ENCODE measurements at regions not wholly inside any gene's neighbourhood (a gene's known extent, or its start where the extent isn't known, plus 50 kb on each side); places are given as distances from the start of the nearest gene placed in this dataset.

GRCh38 chr7:97630116-97630515 lies 101.8 kb upstream of the TAC1 start:
- no peak for TF ChIP-seq CTCF (IDR thresholded peaks at IDR 0.05; ENCODE audit: low read length)
- TF ChIP-seq EZH2 (IDR thresholded peaks at IDR 0.05; ENCODE audit: borderline replicate concordance, low read length) = no peak

Measured in OCI-LY1 (cell line).